OCI-LY1 (cell line): ENCODE measurements at regions not wholly inside any gene's neighbourhood (a gene's known extent, or its start where the extent isn't known, plus 50 kb on each side); places are given as distances from the start of the nearest gene placed in this dataset.

ENCODE experiments used
- CTCF ChIP-seq: fragments of 200-600 bp; sonication (generic), shearing (Covaris generic); IDR thresholded peaks from 2 replicates; pipeline ENCODE4 v1.5.1; 2017; ENCODE audit warnings: mild to moderate bottlenecking, antibody characterized with exemption, low read length, moderate library complexity, mixed read lengths
- EZH2 ChIP-seq: fragments of 200-600 bp; sonication (generic), shearing (Covaris generic); IDR thresholded peaks from 2 replicates; pipeline ENCODE4 v1.8.0; 2017; ENCODE audit warnings: borderline replicate concordance, mixed run types, mild to moderate bottlenecking, antibody characterized with exemption, low read length, moderate library complexity, mixed read lengths

- TF ChIP-seq CTCF: no peak
- TF ChIP-seq EZH2: no peak
Measured at GRCh38 chr10:124233546-124234138, 140.2 kb upstream of the CHST15 start.
